H9 (cell line): ENCODE measurements at regions not wholly inside any gene's neighbourhood (a gene's known extent, or its start where the extent isn't known, plus 50 kb on each side); places are given as distances from the start of the nearest gene placed in this dataset.

Source experiments
- DNase-seq: peaks from one replicate; pipeline ENCODE4 v3.0.0-alpha.2; 2017
- H2AFZ ChIP-seq: one replicate; pipeline ENCODE4 v1.6.1; 2013; ENCODE audit warnings: mild to moderate bottlenecking, low read length, control low read depth, moderate library complexity
- H2AK5ac ChIP-seq: 2 replicates; pipeline ENCODE4 v1.6.1; 2013; ENCODE audit warnings: low read length, control low read depth, mixed read lengths; ENCODE audit not compliant: insufficient read length
- H2BK120ac ChIP-seq: one replicate; pipeline ENCODE4 v1.6.1; 2013; ENCODE audit warnings: low read depth, mild to moderate bottlenecking, low read length, control low read depth, inconsistent platforms; ENCODE audit not compliant: poor library complexity, severe bottlenecking
- H2BK12ac ChIP-seq: 2 replicates; pipeline ENCODE4 v1.6.1; 2013; ENCODE audit warnings: low read length, control low read depth, mixed read lengths, low read depth; ENCODE audit not compliant: insufficient read length
- H2BK15ac ChIP-seq: 2 replicates; pipeline ENCODE4 v1.6.1; 2013; ENCODE audit warnings: low read depth, low read length, control low read depth
- H2BK20ac ChIP-seq: one replicate; pipeline ENCODE4 v1.6.1; 2013; ENCODE audit warnings: low read depth, mild to moderate bottlenecking, low read length, control low read depth, inconsistent platforms; ENCODE audit not compliant: poor library complexity, severe bottlenecking
- H2BK5ac ChIP-seq: 2 replicates; pipeline ENCODE4 v1.6.1; 2013; ENCODE audit warnings: low read length, control low read depth, mixed read lengths; ENCODE audit not compliant: insufficient read length
- H3K14ac ChIP-seq: 2 replicates; pipeline ENCODE4 v1.6.1; 2013; ENCODE audit warnings: low read length, control low read depth; ENCODE audit not compliant: insufficient read depth
- H3K18ac ChIP-seq: 2 replicates; pipeline ENCODE4 v1.6.1; 2013; ENCODE audit warnings: low read depth, mild to moderate bottlenecking, mixed read lengths, low read length, control low read depth; ENCODE audit not compliant: insufficient read length
- H3K23ac ChIP-seq: 2 replicates; pipeline ENCODE4 v1.6.1; 2013; ENCODE audit warnings: low read length, control low read depth, mixed read lengths, low read depth; ENCODE audit not compliant: insufficient read length
- H3K23me2 ChIP-seq: 2 replicates; pipeline ENCODE4 v1.6.1; 2013; ENCODE audit warnings: low read depth, mild to moderate bottlenecking, mixed read lengths, low read length, control low read depth; ENCODE audit not compliant: insufficient read length, poor library complexity, severe bottlenecking
- H3K27ac ChIP-seq: 2 replicates; pipeline ENCODE4 v1.5.1; 2013; ENCODE audit warnings: low read length, control low read depth, mixed read lengths, low read depth; ENCODE audit not compliant: insufficient read length
- H3K27me3 ChIP-seq: 2 replicates; pipeline ENCODE4 v1.6.1; 2013; ENCODE audit warnings: low read length, control low read depth, inconsistent platforms; ENCODE audit not compliant: insufficient read depth
- H3K4ac ChIP-seq: 2 replicates; pipeline ENCODE4 v1.6.1; 2013; ENCODE audit warnings: low read depth, mild to moderate bottlenecking, control low read depth, inconsistent platforms, low read length, moderate library complexity
- H3K4me1 ChIP-seq: 2 replicates; pipeline ENCODE4 v1.6.1; 2013; ENCODE audit warnings: low read length, control low read depth, inconsistent platforms; ENCODE audit not compliant: insufficient read depth
- H3K4me2 ChIP-seq: 2 replicates; pipeline ENCODE4 v1.6.1; 2013; ENCODE audit warnings: low read length, control low read depth, mixed read lengths; ENCODE audit not compliant: insufficient read length, insufficient read depth
- H3K56ac ChIP-seq: 2 replicates; pipeline ENCODE4 v1.6.1; 2013; ENCODE audit warnings: low read depth, mild to moderate bottlenecking, mixed read lengths, low read length, control low read depth; ENCODE audit not compliant: insufficient read length
- H3K79me1 ChIP-seq: 2 replicates; pipeline ENCODE4 v1.6.1; 2013; ENCODE audit warnings: low read depth, mild to moderate bottlenecking, moderate library complexity, low read length, control low read depth, inconsistent platforms; ENCODE audit not compliant: insufficient read depth, poor library complexity, severe bottlenecking
- H3K79me2 ChIP-seq: 2 replicates; pipeline ENCODE4 v1.6.1; 2013; ENCODE audit warnings: low read length, control low read depth, inconsistent platforms; ENCODE audit not compliant: insufficient read depth
- H3K9ac ChIP-seq: 2 replicates; pipeline ENCODE4 v1.6.1; 2013; ENCODE audit warnings: low read length, control low read depth, mixed read lengths; ENCODE audit not compliant: insufficient read length; ENCODE audit errors: extremely low read depth
- H3K9me3 ChIP-seq: one replicate; pipeline ENCODE4 v1.6.1; 2013; ENCODE audit warnings: low read depth, low read length, inconsistent platforms; ENCODE audit not compliant: control insufficient read depth
- H3T11ph ChIP-seq: one replicate; pipeline ENCODE4 v1.6.1; 2013; ENCODE audit warnings: mild to moderate bottlenecking, low read length, control low read depth, inconsistent platforms
- H4K20me1 ChIP-seq: one replicate; pipeline ENCODE4 v1.6.1; 2013; ENCODE audit not compliant: control insufficient read depth, insufficient read length, insufficient read depth
- H4K5ac ChIP-seq: 2 replicates; pipeline ENCODE4 v1.6.1; 2013; ENCODE audit warnings: low read depth, mild to moderate bottlenecking, mixed read lengths, low read length, control low read depth; ENCODE audit not compliant: insufficient read length
- H4K8ac ChIP-seq: replicated peaks from 2 replicates; pipeline ENCODE4 v1.6.1; 2013; ENCODE audit warnings: low read length, control low read depth, mixed read lengths, low read depth; ENCODE audit not compliant: insufficient read length
- H4K91ac ChIP-seq: 2 replicates; pipeline ENCODE4 v1.6.1; 2013; ENCODE audit warnings: low read depth, mild to moderate bottlenecking, moderate library complexity, mixed read lengths, low read length, control low read depth; ENCODE audit not compliant: insufficient read length
- H3K27ac Mint-ChIP-seq, 3 experiments: 2 replicates in 2 of 3; 3 replicates in 1 of 3; pipeline ENCODE4 v1.8.0; 2020 to 2021; ENCODE audit warnings: mixed read lengths in 3 of 3, mild to moderate bottlenecking in 1 of 3, moderate library complexity in 1 of 3
- H3K27me3 Mint-ChIP-seq: 2 replicates; pipeline ENCODE4 v1.8.0; 2021; ENCODE audit warnings: low read depth, mild to moderate bottlenecking, moderate library complexity, mixed read lengths
- H3K36me3 Mint-ChIP-seq, 3 experiments: 2 replicates in 2 of 3; 3 replicates in 1 of 3; pipeline ENCODE4 v1.8.0; 2020 to 2021; ENCODE audit warnings: low read depth in 3 of 3, mixed read lengths in 3 of 3; ENCODE audit not compliant: insufficient read depth in 1 of 3
- H3K4me1 Mint-ChIP-seq, 2 experiments: 2 replicates each; pipeline ENCODE4 v1.8.0; 2020; ENCODE audit warnings: mixed read lengths in 2 of 2
- H3K4me3 Mint-ChIP-seq, 2 experiments: 2 replicates in 1 of 2; 3 replicates in 1 of 2; pipeline ENCODE4 v1.8.0; 2020 to 2021; ENCODE audit warnings: mild to moderate bottlenecking in 2 of 2, mixed read lengths in 2 of 2, moderate library complexity in 1 of 2
- H3K9me3 Mint-ChIP-seq, 2 experiments: 2 replicates in 1 of 2; 3 replicates in 1 of 2; pipeline ENCODE4 v1.8.0; 2020; ENCODE audit warnings: mild to moderate bottlenecking in 2 of 2, mixed read lengths in 2 of 2, moderate library complexity in 1 of 2
- WGBS: extraction: QIAGEN DNeasy Blood & Tissue Kit; methylation state at CpG from one replicate; pipeline ENCODE4 v1.1.7; 2013; ENCODE audit warnings: missing lambda C conversion rate, low lambda C conversion rate, mixed read lengths; ENCODE audit not compliant: insufficient read length; ENCODE audit errors: extremely low coverage; 5-methylcytosine and 5-hydroxymethylcytosine counted together
- TF ChIP-seq, protein P1 (sequence below): fragments of 200-600 bp; sonication (generic); conservative IDR thresholded peaks from 3 replicates; pipeline ENCODE4 v1.8.0; 2021; ENCODE audit warnings: antibody characterized with exemption, mild to moderate bottlenecking

DNA sequence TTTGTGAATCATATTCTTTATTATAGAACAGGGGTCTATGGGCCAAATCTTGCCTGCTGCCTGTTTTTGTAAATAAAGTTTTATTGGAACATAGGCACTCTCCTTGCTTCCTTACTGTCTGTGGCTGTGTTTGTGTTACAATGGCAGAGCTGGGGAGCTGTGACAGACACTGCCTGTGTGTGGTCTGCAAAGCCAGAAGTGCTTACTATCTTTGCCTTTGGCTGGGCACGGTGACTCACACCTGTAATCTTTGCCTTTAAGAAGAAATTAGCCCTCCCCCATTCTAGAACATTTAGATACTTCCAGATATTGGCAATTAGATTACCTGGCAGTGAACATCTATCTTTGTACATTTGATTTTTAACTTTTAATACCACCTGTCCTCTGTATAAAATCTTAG, 308.3 kb downstream of the FOXL1 start:
- H3K18ac ChIP-seq, result no peak overlapping the region
- DNase-seq, result no peak
- no peaks in the 10 kb centered on the region; a peak in 1 of 5 replicates for H3K9me3 Mint-ChIP-seq
- H3K23ac ChIP-seq, result no peak overlapping the region
- no peak overlapping the region; a peak in 1 of 7 replicates for H3K27ac Mint-ChIP-seq
- no peaks in the 10 kb centered on the region; the same call in 1 of the 2 replicates for H3K4me1 ChIP-seq
- TF ChIP-seq, protein P1, sequence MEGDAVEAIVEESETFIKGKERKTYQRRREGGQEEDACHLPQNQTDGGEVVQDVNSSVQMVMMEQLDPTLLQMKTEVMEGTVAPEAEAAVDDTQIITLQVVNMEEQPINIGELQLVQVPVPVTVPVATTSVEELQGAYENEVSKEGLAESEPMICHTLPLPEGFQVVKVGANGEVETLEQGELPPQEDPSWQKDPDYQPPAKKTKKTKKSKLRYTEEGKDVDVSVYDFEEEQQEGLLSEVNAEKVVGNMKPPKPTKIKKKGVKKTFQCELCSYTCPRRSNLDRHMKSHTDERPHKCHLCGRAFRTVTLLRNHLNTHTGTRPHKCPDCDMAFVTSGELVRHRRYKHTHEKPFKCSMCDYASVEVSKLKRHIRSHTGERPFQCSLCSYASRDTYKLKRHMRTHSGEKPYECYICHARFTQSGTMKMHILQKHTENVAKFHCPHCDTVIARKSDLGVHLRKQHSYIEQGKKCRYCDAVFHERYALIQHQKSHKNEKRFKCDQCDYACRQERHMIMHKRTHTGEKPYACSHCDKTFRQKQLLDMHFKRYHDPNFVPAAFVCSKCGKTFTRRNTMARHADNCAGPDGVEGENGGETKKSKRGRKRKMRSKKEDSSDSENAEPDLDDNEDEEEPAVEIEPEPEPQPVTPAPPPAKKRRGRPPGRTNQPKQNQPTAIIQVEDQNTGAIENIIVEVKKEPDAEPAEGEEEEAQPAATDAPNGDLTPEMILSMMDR, result no peak
- no peak overlapping the region for H2BK120ac ChIP-seq
- no peak overlapping the region for H2BK5ac ChIP-seq
- H3K9me3 ChIP-seq, result no peaks in the 10 kb centered on the region
- H4K91ac ChIP-seq, result no peak overlapping the region
- H3K36me3 Mint-ChIP-seq, result no peaks in the 10 kb centered on the region
- no peak overlapping the region for H2BK15ac ChIP-seq
- no peak overlapping the region for H4K8ac ChIP-seq
- H2BK20ac ChIP-seq, result no peak overlapping the region
- H3K4ac ChIP-seq, result no peak overlapping the region
- no peaks in the 10 kb centered on the region for H4K20me1 ChIP-seq
- H3K56ac ChIP-seq, result no peak overlapping the region
- H3K27ac ChIP-seq, result no peak overlapping the region
- peaks cover 9 to 18% of the 10 kb centered on the region in 2 experiments for H3K4me1 Mint-ChIP-seq
- no peak overlapping the region for H3T11ph ChIP-seq
- H3K14ac ChIP-seq, result no peak overlapping the region
- no peak overlapping the region for H2BK12ac ChIP-seq
- H2AK5ac ChIP-seq, result no peak overlapping the region
- H3K4me2 ChIP-seq, result no peak overlapping the region
- no peaks in the 10 kb centered on the region for H3K79me2 ChIP-seq
- no peaks in the 10 kb centered on the region for H3K79me1 ChIP-seq
- H3K27me3 ChIP-seq, result no peaks in the 10 kb centered on the region
- H3K9ac ChIP-seq, result no peak overlapping the region
- H3K4me3 Mint-ChIP-seq, result no peak overlapping the region
- no CpG with 5 or more reads among the region's 1 CpG for WGBS
- no peak overlapping the region for H4K5ac ChIP-seq
- no peaks in the 10 kb centered on the region for H3K23me2 ChIP-seq
- H3K27me3 Mint-ChIP-seq, result peaks cover 4% of the 10 kb centered on the region; the same call in 1 of the 2 replicates
- no peak overlapping the region for H2AFZ ChIP-seq
